WTC11 (cell line): ENCODE measurements at regions not wholly inside any gene's neighbourhood (a gene's known extent, or its start where the extent isn't known, plus 50 kb on each side); places are given as distances from the start of the nearest gene placed in this dataset.

ENCODE experiments used
- ARID4B ChIP-seq: sonication (generic); formaldehyde crosslinking; IDR thresholded peaks from 2 replicates; pipeline ENCODE4 v1.8.0; 2023; ENCODE audit warnings: missing genetic modification reagents, mild to moderate bottlenecking, borderline replicate concordance
- CTCF ChIP-seq: fragments of 200-600 bp; IDR thresholded peaks from 2 replicates; pipeline ENCODE4 v1.8.0; 2022; ENCODE audit warnings: antibody characterized with exemption
- ELF4 ChIP-seq: sonication (generic); formaldehyde crosslinking; IDR thresholded peaks from 2 replicates; pipeline ENCODE4 v1.8.1; 2022; ENCODE audit warnings: low read depth, mild to moderate bottlenecking, moderate library complexity, missing genetic modification reagents
- FOXK1 ChIP-seq: sonication (generic); formaldehyde crosslinking; IDR thresholded peaks from 2 replicates; pipeline ENCODE4 v1.8.0; 2022; ENCODE audit warnings: mild to moderate bottlenecking, moderate library complexity, missing genetic modification reagents
- NFYB ChIP-seq: sonication (generic); formaldehyde crosslinking; conservative IDR thresholded peaks from 2 replicates; pipeline ENCODE4 v1.8.0; 2022; ENCODE audit warnings: low read depth, missing genetic modification reagents
- ZNF317 ChIP-seq: sonication (generic); formaldehyde crosslinking; IDR thresholded peaks from 2 replicates; pipeline ENCODE4 v1.8.1; 2023; ENCODE audit warnings: low read depth, mild to moderate bottlenecking, moderate library complexity, missing genetic modification reagents, borderline replicate concordance
- ZNF423 ChIP-seq: fragments of 250-450 bp; sonication (Bioruptor Pico); IDR thresholded peaks from 2 replicates; pipeline ENCODE4 v2.1.2; 2022; ENCODE audit warnings: mild to moderate bottlenecking, moderate library complexity

GRCh38 chr10:60621018-60621417 is 157.3 kb upstream of the CDK1 start:
- TF ChIP-seq FOXK1 (no peak), ARID4B (CRISPR knock-in tag) (no peak), ELF4 (no peak), ZNF317 (CRISPR knock-in tag) (no peak), CTCF (no peak), NFYB (no peak), ZNF423 (CRISPR knock-in tag) (no peak)
